Tibial nerve (tissue), 4 donors: ENCODE measurements at regions not wholly inside any gene's neighbourhood (a gene's known extent, or its start where the extent isn't known, plus 50 kb on each side); places are given as distances from the start of the nearest gene placed in this dataset.

Experiments used
- DNase-seq, 2 donors: peaks; one replicate each; pipeline ENCODE4 v3.0.0-alpha.2; 2019; ENCODE audit warnings: low spot score in 2 of 2
- H3K27ac ChIP-seq, 4 donors: fragments of 200-600 bp; sonication (generic) in 3 of 4; one replicate each; pipeline ENCODE4 v1.5.1; 2017 to 2019; ENCODE audit warnings: mild to moderate bottlenecking in 1 of 4
- H3K27me3 ChIP-seq, 2 donors: fragments of 200-600 bp; sonication (generic) in 1 of 2; one replicate each; pipeline versions ENCODE4 v1.5.1 to v1.6.0; 2017 to 2019
- H3K36me3 ChIP-seq, 3 donors: fragments of 200-600 bp; sonication (generic); one replicate each; pipeline ENCODE4 v1.5.1; 2018 to 2019
- H3K4me1 ChIP-seq, 4 donors: fragments of 200-600 bp; sonication (generic) in 3 of 4; one replicate each; pipeline ENCODE4 v1.5.1; 2017 to 2019
- H3K4me3 ChIP-seq, 4 donors: fragments of 200-600 bp; sonication (generic) in 3 of 4; one replicate each; pipeline ENCODE4 v1.5.1; 2017 to 2019; ENCODE audit warnings: mild to moderate bottlenecking in 1 of 4, moderate library complexity in 1 of 4
- H3K9me3 ChIP-seq, 4 donors: fragments of 200-600 bp; sonication (generic) in 3 of 4; one replicate each; pipeline ENCODE4 v1.5.1; 2017 to 2019
- CTCF ChIP-seq, 5 experiments: fragments of 200-600 bp in 3 of 5; fragments of 450-650 bp in 2 of 5; sonication (generic) in 3 of 5; IDR thresholded peaks; one replicate each; pipeline ENCODE4 v1.5.1; 2016 to 2019; ENCODE audit warnings: antibody characterized with exemption in 5 of 5, mild to moderate bottlenecking in 3 of 5, moderate library complexity in 2 of 5
- EP300 ChIP-seq, 2 donors: sonication (generic); formaldehyde crosslinking; IDR thresholded peaks; one replicate each; pipeline ENCODE4 v1.6.1; 2017; ENCODE audit warnings: antibody characterized with exemption in 2 of 2, mild to moderate bottlenecking in 1 of 2
- POLR2A ChIP-seq, 2 donors: fragments of 450-650 bp; IDR thresholded peaks; one replicate each; pipeline ENCODE4 v1.6.1; 2017; ENCODE audit warnings: antibody characterized with exemption in 2 of 2, mild to moderate bottlenecking in 2 of 2, moderate library complexity in 2 of 2
- WGBS, 2 donors: methylation state at CpG; one replicate each; pipeline ENCODE4 v1.1.5; 2018; 5-methylcytosine and 5-hydroxymethylcytosine counted together

DNA sequence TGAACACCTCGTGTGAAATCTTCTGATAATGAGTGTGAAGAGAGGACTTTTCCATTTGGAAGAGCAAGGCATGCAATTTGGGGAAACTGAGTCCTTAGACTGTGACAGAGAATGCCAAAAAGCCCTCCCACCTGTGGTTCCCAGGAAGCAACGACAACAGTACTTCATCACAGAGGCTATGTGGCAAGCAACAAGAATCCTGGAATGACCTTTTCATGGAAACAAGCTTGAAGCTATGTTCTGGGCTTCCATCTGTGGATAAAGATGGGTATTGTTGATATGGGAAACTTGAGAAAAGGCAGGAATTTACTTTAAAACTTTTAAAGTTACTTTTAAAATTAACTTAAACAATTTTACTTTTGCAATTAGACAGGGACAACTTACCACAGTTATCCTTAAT lies 131.2 kb upstream of the ANKH start:
- TF ChIP-seq EP300 (IDR thresholded peaks at IDR 0.05): no peak
- no peak for TF ChIP-seq POLR2A (IDR thresholded peaks at IDR 0.05)
- TF ChIP-seq CTCF (IDR thresholded peaks at IDR 0.05): no peak
- Histone ChIP-seq H3K27ac (no peak overlapping the region), H3K27me3 (no peaks in the 10 kb centered on the region), H3K36me3 (no peaks in the 10 kb centered on the region), H3K4me3 (no peak overlapping the region), H3K4me1 (peaks cover 0 to 17% (median 5%) of the 10 kb centered on the region in 4 donors), H3K9me3 (peaks cover 0 to 6% (median 0%) of the 10 kb centered on the region in 4 donors)
- WGBS, 2 donors: 36 to 48% methylated on average over 2 of the region's 2 CpGs
- no peak for DNase-seq

- H3K27ac ChIP-seq: no peak overlapping the region
- DNase-seq: no peak
- no peak overlapping the region for H3K4me3 ChIP-seq
- H3K27me3 ChIP-seq: no peaks in the 10 kb centered on the region
- peaks cover 0 to 14% (median 1%) of the 10 kb centered on the region in 4 donors for H3K4me1 ChIP-seq
- TF ChIP-seq CTCF (IDR thresholded peaks at IDR 0.05) (no peak), EP300 (IDR thresholded peaks at IDR 0.05) (no peak), POLR2A (IDR thresholded peaks at IDR 0.05) (no peak)
- H3K9me3 ChIP-seq: peaks cover 0 to 6% (median 0%) of the 10 kb centered on the region in 4 donors
- H3K36me3 ChIP-seq: no peaks in the 10 kb centered on the region
- 91 to 93% methylated on average over 10 of the region's 10 CpGs for WGBS, 2 donors
Measured at GRCh38 chr5:15002173-15002572, 130.6 kb upstream of the ANKH start.

- Histone ChIP-seq H3K4me3 (no peak overlapping the region), H3K4me1 (peaks cover 0 to 14% (median 1%) of the 10 kb centered on the region in 4 donors), H3K27ac (no peak overlapping the region), H3K9me3 (peaks cover 0 to 6% (median 0%) of the 10 kb centered on the region in 4 donors), H3K27me3 (no peaks in the 10 kb centered on the region), H3K36me3 (no peaks in the 10 kb centered on the region)
- no peak for TF ChIP-seq EP300 (IDR thresholded peaks at IDR 0.05)
- no peak for TF ChIP-seq CTCF (IDR thresholded peaks at IDR 0.05)
- TF ChIP-seq POLR2A (IDR thresholded peaks at IDR 0.05): no peak
- 79 to 94% methylated on average over 2 of the region's 2 CpGs for WGBS, 2 donors
- DNase-seq: no peak
Measured at GRCh38 chr5:15001517-15001916, 129.9 kb upstream of the ANKH start.

DNA sequence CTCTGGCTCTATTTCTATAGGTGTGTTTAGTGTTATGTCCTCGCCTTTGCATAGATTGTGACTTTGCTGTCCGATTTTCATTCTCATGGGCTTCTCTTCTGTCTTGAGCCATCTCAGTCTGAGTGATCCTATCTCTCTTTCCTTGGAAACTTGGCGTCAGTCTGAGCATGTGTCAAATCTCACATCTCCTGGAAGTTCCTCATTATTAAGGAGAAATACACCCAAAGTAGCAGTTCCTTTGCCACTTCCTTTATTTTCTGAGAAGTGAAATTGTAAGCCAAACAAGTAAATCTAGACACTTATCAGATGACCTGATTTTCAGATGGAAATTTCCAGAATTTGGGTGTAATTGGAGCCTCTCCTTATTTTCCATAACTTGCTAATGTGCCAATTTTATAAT lies 126.9 kb upstream of the ANKH start:
- WGBS, 2 donors: 88 to 90% methylated on average over 3 of the region's 3 CpGs
- Histone ChIP-seq H3K4me1 (peaks cover 0 to 11% (median 1%) of the 10 kb centered on the region in 4 donors), H3K9me3 (peaks cover 0 to 6% (median 0%) of the 10 kb centered on the region in 4 donors), H3K27ac (no peak overlapping the region), H3K36me3 (no peaks in the 10 kb centered on the region), H3K27me3 (no peaks in the 10 kb centered on the region), H3K4me3 (no peak overlapping the region)
- no peak for DNase-seq
- TF ChIP-seq CTCF (IDR thresholded peaks at IDR 0.05) (no peak), EP300 (IDR thresholded peaks at IDR 0.05) (peak in 1 of 2 donors; percentile 45), POLR2A (IDR thresholded peaks at IDR 0.05) (no peak)

DNA sequence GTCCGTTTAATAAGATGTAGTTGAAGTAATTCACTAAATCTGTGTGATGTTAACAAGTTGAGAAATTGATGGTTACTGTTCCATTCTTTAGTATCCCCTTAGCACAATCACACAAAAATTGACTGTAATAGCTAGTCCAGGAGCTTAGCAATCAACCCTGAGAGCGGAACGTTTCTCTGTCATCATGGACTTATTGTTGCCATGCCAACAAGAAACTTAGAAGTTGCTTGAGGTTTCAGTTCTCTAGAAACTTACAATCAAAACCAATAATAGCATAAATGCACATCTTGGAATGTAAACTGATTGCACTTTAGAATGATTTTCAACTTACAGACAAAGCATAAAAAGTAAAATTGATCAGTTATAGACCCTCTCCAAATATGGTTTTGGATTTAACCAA lies 125.4 kb upstream of the ANKH start:
- Histone ChIP-seq H3K27ac (no peak overlapping the region), H3K36me3 (no peaks in the 10 kb centered on the region), H3K27me3 (no peaks in the 10 kb centered on the region), H3K9me3 (peaks cover 0 to 6% (median 0%) of the 10 kb centered on the region in 4 donors), H3K4me1 (peaks cover 0 to 3% (median 0%) of the 10 kb centered on the region in 4 donors), H3K4me3 (no peak overlapping the region)
- WGBS, 2 donors: 75 to 76% methylated on average over 3 of the region's 3 CpGs
- no peak for DNase-seq
- no peak for TF ChIP-seq CTCF (IDR thresholded peaks at IDR 0.05)
- no peak for TF ChIP-seq EP300 (IDR thresholded peaks at IDR 0.05)
- no peak for TF ChIP-seq POLR2A (IDR thresholded peaks at IDR 0.05)
